ENCODE measurements at regions not wholly inside any gene's neighbourhood (a gene's known extent, or its start where the extent isn't known, plus 50 kb on each side); places are given as distances from the start of the nearest gene placed in this dataset.

DNA sequence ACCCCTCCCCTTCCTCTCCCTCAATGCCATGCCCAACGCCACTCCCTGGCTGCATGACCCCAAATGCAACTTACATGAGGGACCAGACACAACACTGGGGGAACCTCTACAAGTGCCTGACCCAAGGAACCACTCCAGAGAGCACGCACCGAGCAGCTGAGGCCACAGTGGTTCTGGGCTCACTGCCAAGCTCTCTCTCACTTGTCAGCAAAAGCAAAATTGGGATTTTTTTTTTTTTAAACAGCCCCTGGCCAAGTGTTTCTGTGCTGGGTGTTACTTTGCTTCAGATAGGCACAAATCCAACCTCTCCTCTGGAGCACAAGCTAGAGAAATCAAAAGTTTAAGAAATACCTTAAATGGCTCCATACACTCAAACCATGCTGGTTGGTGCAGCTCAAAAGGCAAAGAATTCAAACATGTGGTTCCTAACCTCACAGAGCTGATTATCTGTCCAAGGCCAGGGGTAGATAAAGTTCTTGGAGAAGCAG lies 363.0 kb downstream of the SETD4 start:
- TF ChIP-seq, protein P1, sequence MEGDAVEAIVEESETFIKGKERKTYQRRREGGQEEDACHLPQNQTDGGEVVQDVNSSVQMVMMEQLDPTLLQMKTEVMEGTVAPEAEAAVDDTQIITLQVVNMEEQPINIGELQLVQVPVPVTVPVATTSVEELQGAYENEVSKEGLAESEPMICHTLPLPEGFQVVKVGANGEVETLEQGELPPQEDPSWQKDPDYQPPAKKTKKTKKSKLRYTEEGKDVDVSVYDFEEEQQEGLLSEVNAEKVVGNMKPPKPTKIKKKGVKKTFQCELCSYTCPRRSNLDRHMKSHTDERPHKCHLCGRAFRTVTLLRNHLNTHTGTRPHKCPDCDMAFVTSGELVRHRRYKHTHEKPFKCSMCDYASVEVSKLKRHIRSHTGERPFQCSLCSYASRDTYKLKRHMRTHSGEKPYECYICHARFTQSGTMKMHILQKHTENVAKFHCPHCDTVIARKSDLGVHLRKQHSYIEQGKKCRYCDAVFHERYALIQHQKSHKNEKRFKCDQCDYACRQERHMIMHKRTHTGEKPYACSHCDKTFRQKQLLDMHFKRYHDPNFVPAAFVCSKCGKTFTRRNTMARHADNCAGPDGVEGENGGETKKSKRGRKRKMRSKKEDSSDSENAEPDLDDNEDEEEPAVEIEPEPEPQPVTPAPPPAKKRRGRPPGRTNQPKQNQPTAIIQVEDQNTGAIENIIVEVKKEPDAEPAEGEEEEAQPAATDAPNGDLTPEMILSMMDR (tag by site-specific recombination; IDR thresholded peaks at IDR 0.05): no peak
- no peak for TF ChIP-seq ZNF239 (tag by site-specific recombination; IDR thresholded peaks at IDR 0.05)
- TF ChIP-seq, protein P2, sequence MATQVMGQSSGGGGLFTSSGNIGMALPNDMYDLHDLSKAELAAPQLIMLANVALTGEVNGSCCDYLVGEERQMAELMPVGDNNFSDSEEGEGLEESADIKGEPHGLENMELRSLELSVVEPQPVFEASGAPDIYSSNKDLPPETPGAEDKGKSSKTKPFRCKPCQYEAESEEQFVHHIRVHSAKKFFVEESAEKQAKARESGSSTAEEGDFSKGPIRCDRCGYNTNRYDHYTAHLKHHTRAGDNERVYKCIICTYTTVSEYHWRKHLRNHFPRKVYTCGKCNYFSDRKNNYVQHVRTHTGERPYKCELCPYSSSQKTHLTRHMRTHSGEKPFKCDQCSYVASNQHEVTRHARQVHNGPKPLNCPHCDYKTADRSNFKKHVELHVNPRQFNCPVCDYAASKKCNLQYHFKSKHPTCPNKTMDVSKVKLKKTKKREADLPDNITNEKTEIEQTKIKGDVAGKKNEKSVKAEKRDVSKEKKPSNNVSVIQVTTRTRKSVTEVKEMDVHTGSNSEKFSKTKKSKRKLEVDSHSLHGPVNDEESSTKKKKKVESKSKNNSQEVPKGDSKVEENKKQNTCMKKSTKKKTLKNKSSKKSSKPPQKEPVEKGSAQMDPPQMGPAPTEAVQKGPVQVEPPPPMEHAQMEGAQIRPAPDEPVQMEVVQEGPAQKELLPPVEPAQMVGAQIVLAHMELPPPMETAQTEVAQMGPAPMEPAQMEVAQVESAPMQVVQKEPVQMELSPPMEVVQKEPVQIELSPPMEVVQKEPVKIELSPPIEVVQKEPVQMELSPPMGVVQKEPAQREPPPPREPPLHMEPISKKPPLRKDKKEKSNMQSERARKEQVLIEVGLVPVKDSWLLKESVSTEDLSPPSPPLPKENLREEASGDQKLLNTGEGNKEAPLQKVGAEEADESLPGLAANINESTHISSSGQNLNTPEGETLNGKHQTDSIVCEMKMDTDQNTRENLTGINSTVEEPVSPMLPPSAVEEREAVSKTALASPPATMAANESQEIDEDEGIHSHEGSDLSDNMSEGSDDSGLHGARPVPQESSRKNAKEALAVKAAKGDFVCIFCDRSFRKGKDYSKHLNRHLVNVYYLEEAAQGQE (tag by site-specific recombination; IDR thresholded peaks at IDR 0.05): no peak
- TF ChIP-seq ZNF155 (tag by site-specific recombination; IDR thresholded peaks at IDR 0.05): no peak

All from HEK293 (cell line).